ENCODE measurements at regions not wholly inside any gene's neighbourhood (a gene's known extent, or its start where the extent isn't known, plus 50 kb on each side); places are given as distances from the start of the nearest gene placed in this dataset.

GRCh38 chr14:81868172-81868571 is 334.5 kb upstream of the SEL1L start:
- TF ChIP-seq POLR2AphosphoS5 (IDR thresholded peaks at IDR 0.05; ENCODE audit: low read depth, low read length) (no peak), SIN3A (IDR thresholded peaks at IDR 0.05; ENCODE audit: borderline replicate concordance, insufficient read depth, low read length) (no peak), REST (IDR thresholded peaks at IDR 0.05; ENCODE audit: insufficient read depth in 1 of 2, low read depth in 2 of 2, low read length in 2 of 2) (no peak)
